ENCODE measurements at regions not wholly inside any gene's neighbourhood (a gene's known extent, or its start where the extent isn't known, plus 50 kb on each side); places are given as distances from the start of the nearest gene placed in this dataset.

DNA sequence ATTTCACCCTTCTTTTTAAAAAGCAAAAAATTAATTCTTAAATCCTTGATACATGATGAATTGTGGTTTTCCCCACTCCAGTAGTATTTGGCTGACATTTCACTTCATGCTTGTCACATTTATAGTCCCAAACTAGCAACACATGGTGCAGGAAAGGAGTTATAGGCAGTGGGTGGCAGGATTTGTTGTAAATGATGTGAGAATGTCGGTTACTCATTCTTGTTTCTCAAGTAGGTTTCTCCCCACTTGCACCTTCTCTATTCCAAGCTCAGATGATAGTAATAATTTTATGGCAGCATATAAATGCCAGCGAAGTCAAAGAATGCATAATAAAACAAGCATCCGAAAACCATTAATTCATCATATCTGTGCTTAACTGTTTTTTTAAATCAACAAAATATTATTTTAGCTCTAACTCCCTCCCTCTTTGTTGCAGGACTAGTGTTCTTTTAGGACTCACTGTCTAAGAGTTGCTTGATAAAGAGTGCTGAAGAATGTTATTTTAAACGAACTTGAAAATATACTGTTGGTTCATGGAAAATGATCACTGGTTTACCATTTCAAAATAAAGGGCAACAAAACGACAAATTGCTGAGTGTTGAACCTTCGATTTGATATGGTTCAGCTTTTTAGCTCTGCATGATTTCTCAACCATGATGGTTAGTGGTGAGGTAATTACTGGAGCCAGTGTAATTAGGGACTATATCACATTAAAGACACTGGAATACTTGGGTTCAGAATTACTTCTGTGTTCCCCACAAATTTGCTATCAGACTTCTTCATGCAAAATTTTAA lies 88.1 kb upstream of the ADAMTSL1 start:
- DNase-seq = no peak
- H3K9me3 ChIP-seq = no peaks in the 10 kb centered on the region
- H3K36me3 ChIP-seq = no peaks in the 10 kb centered on the region
- intact Hi-C loops (cut with DNase I) = no loop called here
- no peaks in the 10 kb centered on the region for H3K4me1 ChIP-seq
- no peak overlapping the region for H3K27ac ChIP-seq
- TF ChIP-seq, protein P1, sequence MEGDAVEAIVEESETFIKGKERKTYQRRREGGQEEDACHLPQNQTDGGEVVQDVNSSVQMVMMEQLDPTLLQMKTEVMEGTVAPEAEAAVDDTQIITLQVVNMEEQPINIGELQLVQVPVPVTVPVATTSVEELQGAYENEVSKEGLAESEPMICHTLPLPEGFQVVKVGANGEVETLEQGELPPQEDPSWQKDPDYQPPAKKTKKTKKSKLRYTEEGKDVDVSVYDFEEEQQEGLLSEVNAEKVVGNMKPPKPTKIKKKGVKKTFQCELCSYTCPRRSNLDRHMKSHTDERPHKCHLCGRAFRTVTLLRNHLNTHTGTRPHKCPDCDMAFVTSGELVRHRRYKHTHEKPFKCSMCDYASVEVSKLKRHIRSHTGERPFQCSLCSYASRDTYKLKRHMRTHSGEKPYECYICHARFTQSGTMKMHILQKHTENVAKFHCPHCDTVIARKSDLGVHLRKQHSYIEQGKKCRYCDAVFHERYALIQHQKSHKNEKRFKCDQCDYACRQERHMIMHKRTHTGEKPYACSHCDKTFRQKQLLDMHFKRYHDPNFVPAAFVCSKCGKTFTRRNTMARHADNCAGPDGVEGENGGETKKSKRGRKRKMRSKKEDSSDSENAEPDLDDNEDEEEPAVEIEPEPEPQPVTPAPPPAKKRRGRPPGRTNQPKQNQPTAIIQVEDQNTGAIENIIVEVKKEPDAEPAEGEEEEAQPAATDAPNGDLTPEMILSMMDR (IDR thresholded peaks at IDR 0.05) = no peak
- TF ChIP-seq POLR2A (IDR thresholded peaks at IDR 0.05) = no peak
- WGBS, 2 donors = 74 to 77% methylated on average over 6 of the region's 6 CpGs
- no peak overlapping the region for H3K4me3 ChIP-seq
- H3K27me3 ChIP-seq = no peaks in the 10 kb centered on the region

DNA sequence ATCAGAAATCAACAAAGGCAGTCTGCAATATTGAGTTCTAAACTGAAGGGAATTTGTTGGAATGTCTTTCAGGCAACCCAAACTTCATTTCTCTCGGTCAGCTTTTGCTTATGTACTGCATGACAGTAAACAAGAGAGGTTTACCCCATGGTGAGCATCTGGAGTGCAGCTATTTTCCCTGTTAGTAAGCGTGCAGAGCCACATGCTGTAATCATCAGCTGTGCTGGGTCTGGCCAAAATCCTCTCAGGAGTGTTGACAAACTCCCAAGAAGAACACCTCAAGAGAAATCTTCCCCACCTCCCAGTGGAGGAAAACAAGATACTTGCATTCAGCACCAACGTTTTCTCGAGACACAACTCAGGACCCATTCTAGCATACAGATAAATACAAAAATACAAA lies 83.6 kb upstream of the ADAMTSL1 start:
- no peak overlapping the region for H3K27ac ChIP-seq
- no peak for DNase-seq

DNA sequence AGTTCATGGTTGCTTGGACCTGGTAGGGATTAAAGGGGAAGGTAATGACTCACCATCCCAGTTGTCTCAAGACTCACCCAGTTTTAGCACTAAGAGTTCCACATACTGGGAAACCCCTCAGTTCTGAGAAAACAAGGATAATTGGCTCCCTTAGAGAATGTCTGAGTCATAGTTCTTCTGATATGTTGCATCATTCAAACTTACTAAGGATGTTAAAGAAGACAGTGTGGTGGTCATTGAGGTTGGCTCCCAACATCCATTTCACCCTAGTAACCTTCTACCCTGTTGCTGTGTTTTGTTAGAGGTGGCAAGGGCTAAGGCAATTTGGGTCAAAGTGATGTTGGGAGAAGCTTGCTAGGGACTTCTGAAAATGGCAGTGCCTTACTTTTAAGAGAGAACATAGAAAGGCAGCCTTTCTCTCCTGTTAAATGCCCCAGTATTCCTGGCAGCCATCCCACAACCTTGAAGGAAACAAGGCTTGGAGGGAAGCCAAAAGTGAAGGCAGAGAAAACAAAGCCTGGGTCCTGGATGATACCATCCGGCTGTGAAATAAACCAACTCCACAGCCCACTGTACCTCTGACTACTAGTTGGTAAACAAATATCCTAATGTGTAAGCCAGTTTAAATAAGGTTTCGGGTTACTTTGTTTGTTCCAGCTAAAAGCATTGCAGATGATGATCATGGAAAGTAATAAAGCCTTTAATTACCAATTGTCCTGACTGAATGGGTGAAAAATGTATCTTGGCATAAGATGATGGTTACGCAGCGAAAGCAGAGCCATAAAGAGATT lies 80.4 kb upstream of the ADAMTSL1 start:
- intact Hi-C loops (cut with DNase I) = no loop called here

More for the DNA sequence above, 83.6 kb upstream of the ADAMTSL1 start:
- Histone ChIP-seq H3K4me1 (peaks cover 0 to 16% (median 12%) of the 10 kb centered on the region in 3 donors), H3K9me3 (no peaks in the 10 kb centered on the region), H3K36me3 (no peaks in the 10 kb centered on the region), H3K4me3 (no peak overlapping the region), H3K27me3 (no peaks in the 10 kb centered on the region)
- intact Hi-C loops (cut with DNase I) = no loop called here
- TF ChIP-seq, protein P1 (IDR thresholded peaks at IDR 0.05) = no peak
- TF ChIP-seq POLR2A (IDR thresholded peaks at IDR 0.05) = no peak
- 60 to 61% methylated on average over 4 of the region's 4 CpGs for WGBS, 2 donors

GRCh38 chr9:18394847-18395351 lies 79.1 kb upstream of the ADAMTSL1 start:
- TF ChIP-seq, protein P1 (IDR thresholded peaks at IDR 0.05) = no peak
- TF ChIP-seq POLR2A (IDR thresholded peaks at IDR 0.05) = no peak
- no peaks in the 10 kb centered on the region for H3K27me3 ChIP-seq
- intact Hi-C loops (cut with DNase I) = no loop called here
- no peak overlapping the region for H3K4me3 ChIP-seq
- H3K9me3 ChIP-seq = no peaks in the 10 kb centered on the region
- no peak overlapping the region for H3K27ac ChIP-seq
- DNase-seq = no peak
- peaks cover 0 to 16% (median 12%) of the 10 kb centered on the region in 3 donors for H3K4me1 ChIP-seq
- 33 to 38% methylated on average over 1 of the region's 1 CpG for WGBS, 2 donors
- no peaks in the 10 kb centered on the region for H3K36me3 ChIP-seq

More for the DNA sequence above, 80.4 kb upstream of the ADAMTSL1 start:
- H3K27me3 ChIP-seq = no peaks in the 10 kb centered on the region
- peak overlapping the region; percentile 28 to 85 (median 50) for H3K27ac ChIP-seq
- DNase-seq = no peak
- H3K36me3 ChIP-seq = no peaks in the 10 kb centered on the region
- TF ChIP-seq, protein P1 (IDR thresholded peaks at IDR 0.05) = no peak
- no peak for TF ChIP-seq POLR2A (IDR thresholded peaks at IDR 0.05)
- H3K4me3 ChIP-seq = no peak overlapping the region
- peaks cover 0 to 16% (median 12%) of the 10 kb centered on the region in 3 donors for H3K4me1 ChIP-seq
- no peaks in the 10 kb centered on the region for H3K9me3 ChIP-seq
- WGBS, 2 donors = 20 to 32% methylated on average over 4 of the region's 4 CpGs

Data from esophagus squamous epithelium (tissue), 5 donors.